ENCODE measurements at regions not wholly inside any gene's neighbourhood (a gene's known extent, or its start where the extent isn't known, plus 50 kb on each side); places are given as distances from the start of the nearest gene placed in this dataset.

DNA sequence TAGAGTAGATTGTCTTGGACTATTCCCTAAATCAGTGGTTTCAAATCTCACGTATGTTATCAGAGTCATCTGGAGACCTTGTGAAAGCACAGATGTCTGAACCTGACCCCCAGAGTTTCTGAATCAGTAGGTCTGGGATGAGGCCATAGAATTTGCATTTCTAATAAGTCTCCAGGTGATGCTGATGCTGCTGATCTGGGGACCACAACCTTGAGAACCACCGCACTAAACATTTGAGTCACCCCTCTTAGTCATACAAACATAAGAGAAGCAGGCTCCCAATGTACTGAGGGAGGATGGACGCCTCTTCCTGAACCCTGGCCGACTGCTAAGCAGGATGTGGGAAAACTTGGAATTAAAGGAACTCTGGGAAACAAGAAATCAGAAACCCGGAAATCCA is 187.8 kb upstream of the PRDM1 start (continued):
- TF ChIP-seq, protein P1, sequence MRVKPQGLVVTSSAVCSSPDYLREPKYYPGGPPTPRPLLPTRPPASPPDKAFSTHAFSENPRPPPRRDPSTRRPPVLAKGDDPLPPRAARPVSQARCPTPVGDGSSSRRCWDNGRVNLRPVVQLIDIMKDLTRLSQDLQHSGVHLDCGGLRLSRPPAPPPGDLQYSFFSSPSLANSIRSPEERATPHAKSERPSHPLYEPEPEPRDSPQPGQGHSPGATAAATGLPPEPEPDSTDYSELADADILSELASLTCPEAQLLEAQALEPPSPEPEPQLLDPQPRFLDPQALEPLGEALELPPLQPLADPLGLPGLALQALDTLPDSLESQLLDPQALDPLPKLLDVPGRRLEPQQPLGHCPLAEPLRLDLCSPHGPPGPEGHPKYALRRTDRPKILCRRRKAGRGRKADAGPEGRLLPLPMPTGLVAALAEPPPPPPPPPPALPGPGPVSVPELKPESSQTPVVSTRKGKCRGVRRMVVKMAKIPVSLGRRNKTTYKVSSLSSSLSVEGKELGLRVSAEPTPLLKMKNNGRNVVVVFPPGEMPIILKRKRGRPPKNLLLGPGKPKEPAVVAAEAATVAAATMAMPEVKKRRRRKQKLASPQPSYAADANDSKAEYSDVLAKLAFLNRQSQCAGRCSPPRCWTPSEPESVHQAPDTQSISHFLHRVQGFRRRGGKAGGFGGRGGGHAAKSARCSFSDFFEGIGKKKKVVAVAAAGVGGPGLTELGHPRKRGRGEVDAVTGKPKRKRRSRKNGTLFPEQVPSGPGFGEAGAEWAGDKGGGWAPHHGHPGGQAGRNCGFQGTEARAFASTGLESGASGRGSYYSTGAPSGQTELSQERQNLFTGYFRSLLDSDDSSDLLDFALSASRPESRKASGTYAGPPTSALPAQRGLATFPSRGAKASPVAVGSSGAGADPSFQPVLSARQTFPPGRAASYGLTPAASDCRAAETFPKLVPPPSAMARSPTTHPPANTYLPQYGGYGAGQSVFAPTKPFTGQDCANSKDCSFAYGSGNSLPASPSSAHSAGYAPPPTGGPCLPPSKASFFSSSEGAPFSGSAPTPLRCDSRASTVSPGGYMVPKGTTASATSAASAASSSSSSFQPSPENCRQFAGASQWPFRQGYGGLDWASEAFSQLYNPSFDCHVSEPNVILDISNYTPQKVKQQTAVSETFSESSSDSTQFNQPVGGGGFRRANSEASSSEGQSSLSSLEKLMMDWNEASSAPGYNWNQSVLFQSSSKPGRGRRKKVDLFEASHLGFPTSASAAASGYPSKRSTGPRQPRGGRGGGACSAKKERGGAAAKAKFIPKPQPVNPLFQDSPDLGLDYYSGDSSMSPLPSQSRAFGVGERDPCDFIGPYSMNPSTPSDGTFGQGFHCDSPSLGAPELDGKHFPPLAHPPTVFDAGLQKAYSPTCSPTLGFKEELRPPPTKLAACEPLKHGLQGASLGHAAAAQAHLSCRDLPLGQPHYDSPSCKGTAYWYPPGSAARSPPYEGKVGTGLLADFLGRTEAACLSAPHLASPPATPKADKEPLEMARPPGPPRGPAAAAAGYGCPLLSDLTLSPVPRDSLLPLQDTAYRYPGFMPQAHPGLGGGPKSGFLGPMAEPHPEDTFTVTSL (CRISPR knock-in tag; IDR thresholded peaks at IDR 0.05; ENCODE audit: borderline replicate concordance) = no peak

DNA sequence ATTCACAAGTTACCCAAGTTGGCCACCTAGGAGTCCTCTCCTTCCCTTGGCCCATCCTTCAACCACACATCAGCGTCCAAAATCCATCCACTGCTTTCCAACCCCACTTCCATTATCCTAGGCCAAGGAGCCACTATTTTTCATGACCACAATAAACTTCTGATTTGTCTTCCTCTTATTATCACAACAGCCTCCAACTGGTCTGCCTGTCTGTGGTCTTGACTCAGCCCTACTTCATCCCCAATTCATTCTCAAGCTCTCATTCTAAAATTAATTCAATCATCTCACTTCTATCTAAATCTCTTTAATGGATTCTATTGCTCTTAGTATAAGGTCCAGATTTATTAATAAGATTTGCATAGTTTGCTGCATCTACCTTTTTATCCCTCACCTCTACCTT is 189.0 kb upstream of the PRDM1 start:
- FAIRE-seq (no peak), ATAC-seq (no peak), DNase-seq (ENCODE audit: low spot score) (no peak)
- peaks cover 0 to 10% of the 10 kb centered on the region in 2 experiments; a peak in 1 of 5 replicates for H3K27me3 ChIP-seq (ENCODE audit: control insufficient read depth in 1 of 2, insufficient read depth in 2 of 2, low read length in 2 of 2)
- H3K9ac ChIP-seq (ENCODE audit: insufficient read depth, low read depth, low read length) = no peak overlapping the region
- no peak overlapping the region for H3K4me2 ChIP-seq (ENCODE audit: low read depth, low read length)
- H4K20me1 ChIP-seq (ENCODE audit: insufficient read depth, low read length) = no peaks in the 10 kb centered on the region
- H3K79me2 ChIP-seq (ENCODE audit: insufficient read depth, low read length) = no peaks in the 10 kb centered on the region
- WGBS (ENCODE audit: low lambda C conversion rate) = 7% methylated on average over 1 of the region's 1 CpG
- ChIA-PET POLR2A (no interaction called here), CTCF (ENCODE audit: low intra/inter-chr PET ratio, low total read pairs) (no interaction called here)
- H3K4me1 ChIP-seq (ENCODE audit: insufficient read depth, low read length) = peaks cover 15% of the 10 kb centered on the region
- intact Hi-C loops (cut with micrococcal nuclease; ENCODE audit: unreplicated experiment) = no loop called here
- no peak overlapping the region for H2AFZ ChIP-seq (ENCODE audit: low read length)
- TF ChIP-seq, protein P2, sequence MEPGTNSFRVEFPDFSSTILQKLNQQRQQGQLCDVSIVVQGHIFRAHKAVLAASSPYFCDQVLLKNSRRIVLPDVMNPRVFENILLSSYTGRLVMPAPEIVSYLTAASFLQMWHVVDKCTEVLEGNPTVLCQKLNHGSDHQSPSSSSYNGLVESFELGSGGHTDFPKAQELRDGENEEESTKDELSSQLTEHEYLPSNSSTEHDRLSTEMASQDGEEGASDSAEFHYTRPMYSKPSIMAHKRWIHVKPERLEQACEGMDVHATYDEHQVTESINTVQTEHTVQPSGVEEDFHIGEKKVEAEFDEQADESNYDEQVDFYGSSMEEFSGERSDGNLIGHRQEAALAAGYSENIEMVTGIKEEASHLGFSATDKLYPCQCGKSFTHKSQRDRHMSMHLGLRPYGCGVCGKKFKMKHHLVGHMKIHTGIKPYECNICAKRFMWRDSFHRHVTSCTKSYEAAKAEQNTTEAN (CRISPR knock-in tag; conservative IDR thresholded peaks at IDR 0.05) = no peak
- TF ChIP-seq, protein P3, sequence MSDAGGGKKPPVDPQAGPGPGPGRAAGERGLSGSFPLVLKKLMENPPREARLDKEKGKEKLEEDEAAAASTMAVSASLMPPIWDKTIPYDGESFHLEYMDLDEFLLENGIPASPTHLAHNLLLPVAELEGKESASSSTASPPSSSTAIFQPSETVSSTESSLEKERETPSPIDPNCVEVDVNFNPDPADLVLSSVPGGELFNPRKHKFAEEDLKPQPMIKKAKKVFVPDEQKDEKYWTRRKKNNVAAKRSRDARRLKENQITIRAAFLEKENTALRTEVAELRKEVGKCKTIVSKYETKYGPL (CRISPR knock-in tag; IDR thresholded peaks at IDR 0.05) = no peak
- TF ChIP-seq ARHGAP35 (CRISPR knock-in tag; IDR thresholded peaks at IDR 0.05; ENCODE audit: borderline replicate concordance) (no peak), NCOA1 (CRISPR knock-in tag; IDR thresholded peaks at IDR 0.05) (no peak), ZNF572 (CRISPR knock-in tag; IDR thresholded peaks at IDR 0.05) (no peak), ZKSCAN1 (IDR thresholded peaks at IDR 0.05; ENCODE audit: low read length) (no peak), MAZ (IDR thresholded peaks at IDR 0.05; ENCODE audit: borderline replicate concordance, low read depth, low read length) (no peak), MAZ (CRISPR knock-in tag; IDR thresholded peaks at IDR 0.05; ENCODE audit: low read depth) (no peak)
- in situ Hi-C loops (cut with HindIII; ENCODE audit: extremely low pct_ligation_motif_present, low pct_unique_long_range_greater_than_20kb) = no loop called here
- no peaks in the 10 kb centered on the region for H3K9me3 ChIP-seq (ENCODE audit: low read length)
- BruUV-seq (replicated peaks) = no TSS peak
- no peak overlapping the region for H3K27ac ChIP-seq (ENCODE audit: extremely low read length, insufficient read depth, low read length)
- no peak overlapping the region for H3K4me3 ChIP-seq (replicated peaks in 1 of 3; ENCODE audit: insufficient read depth in 1 of 3, low read depth in 2 of 3, low read length in 3 of 3)
- no peaks in the 10 kb centered on the region for H3K36me3 ChIP-seq (replicated peaks in 1 of 2; ENCODE audit: control insufficient read depth in 1 of 2, insufficient read depth in 2 of 2, low read length in 2 of 2)
